CD14-positive monocyte (primary cell): ENCODE measurements at regions not wholly inside any gene's neighbourhood (a gene's known extent, or its start where the extent isn't known, plus 50 kb on each side); places are given as distances from the start of the nearest gene placed in this dataset.

Experiments
- DNase-seq, 3 donors: peaks; one replicate each; pipeline ENCODE4 v3.0.0-alpha.2; 2011 to 2022
- H2AFZ ChIP-seq: 2 replicates; pipeline ENCODE4 v1.6.0; 2012; ENCODE audit warnings: mild to moderate bottlenecking, low read depth, low read length, inconsistent platforms; ENCODE audit not compliant: insufficient read depth, poor library complexity, severe bottlenecking
- H3K27ac ChIP-seq, 2 donors: 1 replicate in 1 of 2; 2 replicates in 1 of 2; pipeline ENCODE4 v1.5.1; 2012 to 2013; ENCODE audit warnings: low read length in 2 of 2, control low read depth in 1 of 2, inconsistent platforms in 1 of 2, low read depth in 1 of 2, mild to moderate bottlenecking in 1 of 2
- H3K27me3 ChIP-seq, 2 donors: one replicate each; pipeline versions ENCODE4 v1.6.0 to v1.6.1; 2011 to 2013; ENCODE audit warnings: low read length in 2 of 2; ENCODE audit not compliant: control insufficient read depth in 2 of 2, insufficient read depth in 2 of 2
- H3K36me3 ChIP-seq, 2 donors: replicated peaks in 1 of 2; 1 replicate in 1 of 2; 2 replicates in 1 of 2; pipeline versions ENCODE4 v1.5.1 to v1.6.1; 2012 to 2013; ENCODE audit warnings: low read length in 2 of 2, control low read depth in 1 of 2, inconsistent platforms in 1 of 2, mild to moderate bottlenecking in 1 of 2; ENCODE audit not compliant: insufficient read depth in 2 of 2, control insufficient read depth in 1 of 2
- H3K4me1 ChIP-seq, 2 donors: 1 replicate in 1 of 2; 2 replicates in 1 of 2; pipeline versions ENCODE4 v1.5.1 to v1.6.1; 2012 to 2013; ENCODE audit warnings: low read length in 2 of 2, control low read depth in 1 of 2, inconsistent platforms in 1 of 2, mild to moderate bottlenecking in 1 of 2, moderate library complexity in 1 of 2; ENCODE audit not compliant: insufficient read depth in 2 of 2, control insufficient read depth in 1 of 2
- H3K4me2 ChIP-seq: replicated peaks from 2 replicates; pipeline ENCODE3; 2012; ENCODE audit warnings: low read length, moderate library complexity, mild to moderate bottlenecking; ENCODE audit not compliant: poor library complexity, severe bottlenecking; ENCODE audit errors: extremely low read depth
- H3K4me3 ChIP-seq, 3 experiments: fragments of 200-600 bp in 1 of 3; sonication (generic) in 1 of 3; replicated peaks in 1 of 3; 1 replicate in 2 of 3; 2 replicates in 1 of 3; pipeline ENCODE4 v1.5.1; 2011 to 2013; ENCODE audit warnings: low read length in 3 of 3, mild to moderate bottlenecking in 3 of 3, control low read depth in 2 of 3, low read depth in 2 of 3, inconsistent platforms in 1 of 3, moderate library complexity in 1 of 3
- H3K79me2 ChIP-seq: 2 replicates; pipeline ENCODE4 v1.6.0; 2012; ENCODE audit warnings: mild to moderate bottlenecking, control low read depth, inconsistent platforms, low read length, moderate library complexity; ENCODE audit not compliant: insufficient read depth
- H3K9ac ChIP-seq: 2 replicates; pipeline ENCODE4 v1.6.0; 2017; ENCODE audit warnings: low read length, mild to moderate bottlenecking; ENCODE audit not compliant: insufficient read depth, poor library complexity, severe bottlenecking
- H3K9me3 ChIP-seq, 2 donors: replicated peaks in 1 of 2; 1 replicate in 1 of 2; 2 replicates in 1 of 2; pipeline versions ENCODE4 v1.5.1 to v1.6.1; 2012 to 2013; ENCODE audit warnings: low read length in 2 of 2, control low read depth in 1 of 2; ENCODE audit not compliant: control insufficient read depth in 1 of 2, insufficient read depth in 1 of 2
- H4K20me1 ChIP-seq: 2 replicates; pipeline ENCODE4 v1.6.0; 2012; ENCODE audit warnings: mild to moderate bottlenecking, low read length, control low read depth, moderate library complexity; ENCODE audit not compliant: insufficient read depth
- H3K27ac Mint-ChIP-seq, 7 donors: one replicate each; pipeline ENCODE4 v1.8.0; 2020; ENCODE audit warnings: mild to moderate bottlenecking in 7 of 7, mixed read lengths in 7 of 7, moderate library complexity in 6 of 7, inconsistent platforms in 2 of 7
- H3K27me3 Mint-ChIP-seq, 3 donors: one replicate each; pipeline ENCODE4 v1.8.0; 2021 to 2022; ENCODE audit warnings: low read depth in 3 of 3, mild to moderate bottlenecking in 3 of 3, mixed read lengths in 3 of 3, moderate library complexity in 3 of 3, inconsistent platforms in 1 of 3
- H3K36me3 Mint-ChIP-seq, 2 donors: one replicate each; pipeline ENCODE4 v1.8.0; 2020; ENCODE audit warnings: mixed read lengths in 2 of 2, inconsistent platforms in 1 of 2, mild to moderate bottlenecking in 1 of 2
- H3K4me1 Mint-ChIP-seq: one replicate; pipeline ENCODE4 v1.8.0; 2020; ENCODE audit warnings: mild to moderate bottlenecking, mixed read lengths
- H3K4me3 Mint-ChIP-seq, 2 donors: one replicate each; pipeline ENCODE4 v1.8.0; 2020; ENCODE audit warnings: mild to moderate bottlenecking in 2 of 2, mixed read lengths in 2 of 2, moderate library complexity in 1 of 2
- H3K9me3 Mint-ChIP-seq, 7 donors: one replicate each; pipeline ENCODE4 v1.8.0; 2020 to 2022; ENCODE audit warnings: mixed read lengths in 7 of 7, mild to moderate bottlenecking in 6 of 7, moderate library complexity in 6 of 7, inconsistent platforms in 2 of 7
- CTCF ChIP-seq: fragments of 200-600 bp; IDR thresholded peaks from one replicate; pipeline ENCODE4 v1.8.0; 2022; ENCODE audit warnings: antibody characterized with exemption, mild to moderate bottlenecking
- WGBS: methylation state at CpG from one replicate; pipeline ENCODE4 v1.1.5; 2013; ENCODE audit warnings: missing lambda C conversion rate; ENCODE audit not compliant: insufficient coverage; 5-methylcytosine and 5-hydroxymethylcytosine counted together
- intact Hi-C, 2 donors: fragments of 100-400 bp; cut with micrococcal nuclease; formaldehyde crosslinking; loops; one replicate each; pipeline versions ENCODE4 v1.15.0 to v1.15.1; 2023

- H3K36me3 Mint-ChIP-seq: no peaks in the 10 kb centered on the region
- Histone ChIP-seq H3K9ac (no peak overlapping the region), H3K9me3 (no peaks in the 10 kb centered on the region), H3K4me1 (no peaks in the 10 kb centered on the region), H3K36me3 (no peaks in the 10 kb centered on the region), H3K27ac (no peak overlapping the region), H3K4me2 (no peak overlapping the region), H3K4me3 (no peak overlapping the region), H2AFZ (no peak overlapping the region), H3K27me3 (no peaks in the 10 kb centered on the region), H3K79me2 (no peaks in the 10 kb centered on the region), H4K20me1 (no peaks in the 10 kb centered on the region)
- intact Hi-C loops: loop anchor here in 1 of 2 donors (10.0 kb wide), 1 partner anchor 292 kb away; no protein-coding TSS in a partner anchor
- H3K4me3 Mint-ChIP-seq: no peak overlapping the region
- peak in 2 of 3 donors; percentile 7 to 8 for DNase-seq
- no CpG with 5 or more reads among the region's 4 CpGs for WGBS
- peak; percentile 46 for TF ChIP-seq CTCF
- H3K27me3 Mint-ChIP-seq: no peaks in the 10 kb centered on the region
- H3K9me3 Mint-ChIP-seq: no peaks in the 10 kb centered on the region
- H3K27ac Mint-ChIP-seq: no peak overlapping the region
- no peaks in the 10 kb centered on the region for H3K4me1 Mint-ChIP-seq
Observed at GRCh38 chr17:63113167-63113566, 147.1 kb downstream of the TANC2 start.

GRCh38 chr17:63116228-63116627 lies 150.2 kb downstream of the TANC2 start:
- H3K36me3 ChIP-seq: no peaks in the 10 kb centered on the region
- no peak overlapping the region for H2AFZ ChIP-seq
- no peak for DNase-seq
- no peaks in the 10 kb centered on the region for H3K9me3 Mint-ChIP-seq
- 100% methylated on average over 2 of the region's 4 CpGs for WGBS
- no peaks in the 10 kb centered on the region for H3K36me3 Mint-ChIP-seq
- no peaks in the 10 kb centered on the region for H3K27me3 Mint-ChIP-seq
- no peak overlapping the region for H3K27ac ChIP-seq
- no peak overlapping the region for H3K4me3 Mint-ChIP-seq
- H3K9ac ChIP-seq: no peak overlapping the region
- intact Hi-C loops: loop anchor here in 1 of 2 donors (10.0 kb wide), 1 partner anchor 289 kb away; no protein-coding TSS in a partner anchor
- no peak for TF ChIP-seq CTCF
- H3K4me1 Mint-ChIP-seq: no peaks in the 10 kb centered on the region
- no peaks in the 10 kb centered on the region for H4K20me1 ChIP-seq
- no peak overlapping the region for H3K27ac Mint-ChIP-seq
- H3K4me2 ChIP-seq: no peak overlapping the region
- H3K9me3 ChIP-seq: no peaks in the 10 kb centered on the region
- H3K4me1 ChIP-seq: no peaks in the 10 kb centered on the region
- no peaks in the 10 kb centered on the region for H3K27me3 ChIP-seq
- no peak overlapping the region for H3K4me3 ChIP-seq
- H3K79me2 ChIP-seq: no peaks in the 10 kb centered on the region
